Tibial nerve (tissue), 3 donors: ENCODE measurements at regions not wholly inside any gene's neighbourhood (a gene's known extent, or its start where the extent isn't known, plus 50 kb on each side); places are given as distances from the start of the nearest gene placed in this dataset.

Experiments used
- POLR2A ChIP-seq, 2 donors: fragments of 450-650 bp; IDR thresholded peaks; one replicate each; pipeline ENCODE4 v1.6.1; 2017; ENCODE audit warnings: antibody characterized with exemption in 2 of 2, mild to moderate bottlenecking in 2 of 2, moderate library complexity in 2 of 2
- TF ChIP-seq, protein P1 (sequence below), 5 experiments: fragments of 200-600 bp in 3 of 5; fragments of 450-650 bp in 2 of 5; sonication (generic) in 3 of 5; IDR thresholded peaks; one replicate each; pipeline ENCODE4 v1.5.1; 2016 to 2019; ENCODE audit warnings: antibody characterized with exemption in 5 of 5, mild to moderate bottlenecking in 3 of 5, moderate library complexity in 2 of 5

DNA sequence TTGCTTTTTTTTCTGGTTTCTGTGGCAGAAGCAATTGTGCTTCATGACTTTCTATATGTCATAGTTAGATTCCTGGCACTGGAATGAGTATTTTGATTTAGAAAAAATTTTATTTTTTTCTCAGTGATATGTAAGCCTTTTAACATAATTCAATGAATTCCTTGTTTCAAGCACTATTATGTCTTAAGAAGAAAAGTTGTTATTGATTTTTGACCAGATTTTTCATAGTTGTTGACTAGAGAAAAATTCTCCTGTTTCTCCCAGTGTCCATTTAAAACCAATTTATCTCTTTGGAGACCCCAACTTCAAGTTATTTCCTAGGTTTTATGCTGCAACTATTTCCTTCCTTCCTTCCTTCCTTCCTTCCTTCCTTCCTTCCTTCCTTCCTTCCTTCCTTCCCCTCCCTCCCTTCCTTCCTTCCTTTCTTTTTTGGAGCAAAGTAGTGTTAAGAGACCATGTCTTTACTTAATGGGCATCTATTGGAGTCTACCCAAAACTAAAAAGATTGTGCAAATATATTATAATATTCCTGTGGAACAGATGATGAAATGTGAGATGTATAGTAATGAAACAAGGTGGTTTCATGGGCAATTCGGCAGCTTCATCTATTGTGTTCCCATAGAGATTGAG, 346.9 kb downstream of the RNF144B start:
- TF ChIP-seq, protein P1, sequence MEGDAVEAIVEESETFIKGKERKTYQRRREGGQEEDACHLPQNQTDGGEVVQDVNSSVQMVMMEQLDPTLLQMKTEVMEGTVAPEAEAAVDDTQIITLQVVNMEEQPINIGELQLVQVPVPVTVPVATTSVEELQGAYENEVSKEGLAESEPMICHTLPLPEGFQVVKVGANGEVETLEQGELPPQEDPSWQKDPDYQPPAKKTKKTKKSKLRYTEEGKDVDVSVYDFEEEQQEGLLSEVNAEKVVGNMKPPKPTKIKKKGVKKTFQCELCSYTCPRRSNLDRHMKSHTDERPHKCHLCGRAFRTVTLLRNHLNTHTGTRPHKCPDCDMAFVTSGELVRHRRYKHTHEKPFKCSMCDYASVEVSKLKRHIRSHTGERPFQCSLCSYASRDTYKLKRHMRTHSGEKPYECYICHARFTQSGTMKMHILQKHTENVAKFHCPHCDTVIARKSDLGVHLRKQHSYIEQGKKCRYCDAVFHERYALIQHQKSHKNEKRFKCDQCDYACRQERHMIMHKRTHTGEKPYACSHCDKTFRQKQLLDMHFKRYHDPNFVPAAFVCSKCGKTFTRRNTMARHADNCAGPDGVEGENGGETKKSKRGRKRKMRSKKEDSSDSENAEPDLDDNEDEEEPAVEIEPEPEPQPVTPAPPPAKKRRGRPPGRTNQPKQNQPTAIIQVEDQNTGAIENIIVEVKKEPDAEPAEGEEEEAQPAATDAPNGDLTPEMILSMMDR (IDR thresholded peaks at IDR 0.05): no peak
- no peak for TF ChIP-seq POLR2A (IDR thresholded peaks at IDR 0.05)
